Memory B cell (primary cell): ENCODE measurements at regions not wholly inside any gene's neighbourhood (a gene's known extent, or its start where the extent isn't known, plus 50 kb on each side); places are given as distances from the start of the nearest gene placed in this dataset.

Experiments used
- ATAC-seq: fragments of 150-1000 bp; cut with Tn5 transposase; 2 replicates; pipeline ENCODE4 v1.10.0; 2021; ENCODE audit warnings: low read depth, mild to moderate bottlenecking, moderate library complexity
- DNase-seq, 2 donors: peaks; one replicate each; pipeline ENCODE4 v3.0.0; 2022; ENCODE audit warnings: low spot score in 2 of 2
- H3K27ac Mint-ChIP-seq: one replicate; pipeline ENCODE4 v1.8.0; 2022; ENCODE audit warnings: mild to moderate bottlenecking, moderate library complexity, mixed read lengths
- H3K27me3 Mint-ChIP-seq: one replicate; pipeline ENCODE4 v1.8.0; 2022; ENCODE audit warnings: mixed read lengths
- H3K36me3 Mint-ChIP-seq: one replicate; pipeline ENCODE4 v1.8.0; 2022; ENCODE audit warnings: mild to moderate bottlenecking, mixed read lengths
- H3K4me1 Mint-ChIP-seq: one replicate; pipeline ENCODE4 v1.8.0; 2022; ENCODE audit warnings: mixed read lengths
- H3K4me3 Mint-ChIP-seq: one replicate; pipeline ENCODE4 v1.8.0; 2022; ENCODE audit warnings: mild to moderate bottlenecking, moderate library complexity, mixed read lengths
- H3K9me3 Mint-ChIP-seq: one replicate; pipeline ENCODE4 v1.8.0; 2022; ENCODE audit warnings: mixed read lengths

- ATAC-seq = no peak
- DNase-seq = no peak
- peaks cover 2% of the 10 kb centered on the region for H3K36me3 Mint-ChIP-seq
- no peaks in the 10 kb centered on the region for H3K27me3 Mint-ChIP-seq
- H3K4me1 Mint-ChIP-seq = peaks cover 2% of the 10 kb centered on the region
- H3K27ac Mint-ChIP-seq = no peak overlapping the region
- H3K4me3 Mint-ChIP-seq = no peak overlapping the region
- H3K9me3 Mint-ChIP-seq = peaks cover 4% of the 10 kb centered on the region
These were observed 336.4 kb upstream of the CTNNB1 start for GRCh38 chr3:40862946-40863345.

GRCh38 chr3:40864146-40864782 is 335.0 kb upstream of the CTNNB1 start:
- Mint-ChIP-seq H3K4me3 (no peak overlapping the region), H3K36me3 (peaks cover 2% of the 10 kb centered on the region), H3K9me3 (peaks cover 4% of the 10 kb centered on the region), H3K4me1 (peaks cover 2% of the 10 kb centered on the region), H3K27me3 (no peaks in the 10 kb centered on the region), H3K27ac (no peak overlapping the region)
- ATAC-seq (no peak), DNase-seq (no peak)

- H3K9me3 Mint-ChIP-seq = peaks cover 4% of the 10 kb centered on the region
- no peak overlapping the region for H3K4me3 Mint-ChIP-seq
- no peak overlapping the region for H3K27ac Mint-ChIP-seq
- ATAC-seq (no peak), DNase-seq (no peak)
- peaks cover 2% of the 10 kb centered on the region for H3K36me3 Mint-ChIP-seq
- H3K27me3 Mint-ChIP-seq = no peaks in the 10 kb centered on the region
- H3K4me1 Mint-ChIP-seq = peaks cover 2% of the 10 kb centered on the region
These were observed 334.4 kb upstream of the CTNNB1 start for GRCh38 chr3:40864915-40865314.

- H3K4me3 Mint-ChIP-seq = no peak overlapping the region
- peaks cover 2% of the 10 kb centered on the region for H3K36me3 Mint-ChIP-seq
- no peak for DNase-seq
- peaks cover 4% of the 10 kb centered on the region for H3K9me3 Mint-ChIP-seq
- no peak for ATAC-seq
- peaks cover 2% of the 10 kb centered on the region for H3K4me1 Mint-ChIP-seq
- H3K27ac Mint-ChIP-seq = no peak overlapping the region
- peaks cover 5% of the 10 kb centered on the region for H3K27me3 Mint-ChIP-seq
These were observed 331.5 kb upstream of the CTNNB1 start for GRCh38 chr3:40867797-40868196.

- ATAC-seq = no peak
- Mint-ChIP-seq H3K4me1 (peaks cover 2% of the 10 kb centered on the region), H3K9me3 (peaks cover 4% of the 10 kb centered on the region), H3K27ac (no peak overlapping the region), H3K36me3 (peaks cover 2% of the 10 kb centered on the region), H3K27me3 (peaks cover 5% of the 10 kb centered on the region), H3K4me3 (no peak overlapping the region)
- no peak for DNase-seq
These were observed 330.3 kb upstream of the CTNNB1 start for GRCh38 chr3:40869013-40869412.

GRCh38 chr3:40869939-40870338 is 329.4 kb upstream of the CTNNB1 start:
- Mint-ChIP-seq H3K4me3 (no peak overlapping the region), H3K27me3 (peaks cover 5% of the 10 kb centered on the region), H3K9me3 (peaks cover 4% of the 10 kb centered on the region), H3K27ac (no peak overlapping the region), H3K36me3 (peaks cover 2% of the 10 kb centered on the region), H3K4me1 (peaks cover 2% of the 10 kb centered on the region)
- ATAC-seq = no peak
- DNase-seq = no peak

- no peak overlapping the region for H3K27ac Mint-ChIP-seq
- H3K4me1 Mint-ChIP-seq = no peaks in the 10 kb centered on the region
- DNase-seq (no peak), ATAC-seq (no peak)
- H3K4me3 Mint-ChIP-seq = no peak overlapping the region
- H3K9me3 Mint-ChIP-seq = no peaks in the 10 kb centered on the region
- no peaks in the 10 kb centered on the region for H3K36me3 Mint-ChIP-seq
- peaks cover 5% of the 10 kb centered on the region for H3K27me3 Mint-ChIP-seq
These were observed 327.9 kb upstream of the CTNNB1 start for GRCh38 chr3:40871394-40871793.

GRCh38 chr3:40872258-40872920 is 326.9 kb upstream of the CTNNB1 start:
- Mint-ChIP-seq H3K36me3 (no peaks in the 10 kb centered on the region), H3K27ac (no peak overlapping the region), H3K27me3 (peaks cover 5% of the 10 kb centered on the region), H3K4me1 (no peaks in the 10 kb centered on the region), H3K4me3 (no peak overlapping the region), H3K9me3 (no peaks in the 10 kb centered on the region)
- DNase-seq (no peak), ATAC-seq (no peak)

- Mint-ChIP-seq H3K4me1 (no peaks in the 10 kb centered on the region), H3K9me3 (no peaks in the 10 kb centered on the region), H3K27me3 (peaks cover 5% of the 10 kb centered on the region), H3K36me3 (no peaks in the 10 kb centered on the region), H3K4me3 (no peak overlapping the region), H3K27ac (no peak overlapping the region)
- DNase-seq (no peak), ATAC-seq (no peak)
These were observed 325.8 kb upstream of the CTNNB1 start for GRCh38 chr3:40873476-40873875.

- peaks cover 6% of the 10 kb centered on the region for H3K27me3 Mint-ChIP-seq
- H3K36me3 Mint-ChIP-seq = no peaks in the 10 kb centered on the region
- H3K4me3 Mint-ChIP-seq = no peak overlapping the region
- DNase-seq (no peak), ATAC-seq (no peak)
- H3K4me1 Mint-ChIP-seq = no peaks in the 10 kb centered on the region
- H3K9me3 Mint-ChIP-seq = no peaks in the 10 kb centered on the region
- H3K27ac Mint-ChIP-seq = no peak overlapping the region
These were observed 325.2 kb upstream of the CTNNB1 start for GRCh38 chr3:40873934-40874699.

GRCh38 chr3:40875581-40875980 is 323.7 kb upstream of the CTNNB1 start:
- peaks cover 6% of the 10 kb centered on the region for H3K27me3 Mint-ChIP-seq
- no peaks in the 10 kb centered on the region for H3K4me1 Mint-ChIP-seq
- DNase-seq = no peak
- no peak overlapping the region for H3K27ac Mint-ChIP-seq
- ATAC-seq = no peak
- no peak overlapping the region for H3K4me3 Mint-ChIP-seq
- H3K9me3 Mint-ChIP-seq = no peaks in the 10 kb centered on the region
- no peaks in the 10 kb centered on the region for H3K36me3 Mint-ChIP-seq

GRCh38 chr3:40876009-40876408 is 323.3 kb upstream of the CTNNB1 start:
- no peak for DNase-seq

GRCh38 chr3:40876496-40876895 is 322.8 kb upstream of the CTNNB1 start:
- Mint-ChIP-seq H3K27me3 (peaks cover 3% of the 10 kb centered on the region), H3K27ac (no peak overlapping the region), H3K36me3 (no peaks in the 10 kb centered on the region), H3K4me3 (no peak overlapping the region), H3K4me1 (no peaks in the 10 kb centered on the region), H3K9me3 (no peaks in the 10 kb centered on the region)
- no peak for ATAC-seq
- DNase-seq = no peak

More at GRCh38 chr3:40876009-40876408, 323.3 kb upstream of the CTNNB1 start:
- H3K4me1 Mint-ChIP-seq = no peaks in the 10 kb centered on the region
- H3K9me3 Mint-ChIP-seq = no peaks in the 10 kb centered on the region
- no peaks in the 10 kb centered on the region for H3K36me3 Mint-ChIP-seq
- no peak overlapping the region for H3K4me3 Mint-ChIP-seq
- ATAC-seq = no peak
- H3K27ac Mint-ChIP-seq = no peak overlapping the region
- H3K27me3 Mint-ChIP-seq = peaks cover 3% of the 10 kb centered on the region

- H3K4me3 Mint-ChIP-seq = no peak overlapping the region
- no peak overlapping the region for H3K27ac Mint-ChIP-seq
- no peaks in the 10 kb centered on the region for H3K4me1 Mint-ChIP-seq
- no peak for DNase-seq
- no peaks in the 10 kb centered on the region for H3K9me3 Mint-ChIP-seq
- ATAC-seq = no peak
- H3K27me3 Mint-ChIP-seq = peaks cover 1% of the 10 kb centered on the region
- H3K36me3 Mint-ChIP-seq = no peaks in the 10 kb centered on the region
These were observed 321.5 kb upstream of the CTNNB1 start for GRCh38 chr3:40877631-40878463.
